ENCODE measurements at regions not wholly inside any gene's neighbourhood (a gene's known extent, or its start where the extent isn't known, plus 50 kb on each side); places are given as distances from the start of the nearest gene placed in this dataset.

DNA sequence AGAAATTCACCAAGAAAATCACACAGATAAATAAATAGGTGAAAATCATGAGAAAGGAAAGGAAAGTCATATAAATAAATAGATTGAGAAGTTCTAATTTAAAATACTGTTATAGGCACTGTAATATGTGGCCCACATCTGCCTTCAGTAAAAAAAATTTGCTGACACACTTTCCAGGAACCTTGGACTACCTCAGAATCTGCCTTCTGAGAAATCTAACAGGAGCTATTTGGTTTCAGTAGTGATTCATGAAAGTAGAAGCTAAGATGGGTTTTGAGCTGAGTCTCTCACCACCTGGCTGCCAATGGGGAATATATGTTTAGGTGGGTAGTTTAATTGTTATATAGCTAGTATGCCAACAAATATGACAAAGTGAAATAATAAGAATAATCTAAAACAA lies 810.0 kb downstream of the RAB28 start:
- TF ChIP-seq CTCF (IDR thresholded peaks at IDR 0.05; ENCODE audit: low read depth, low read length), result no peak
- no peak for TF ChIP-seq EZH2phosphoT487 (IDR thresholded peaks at IDR 0.05; ENCODE audit: low read depth)
